Transverse colon (tissue), 4 donors: ENCODE measurements at regions not wholly inside any gene's neighbourhood (a gene's known extent, or its start where the extent isn't known, plus 50 kb on each side); places are given as distances from the start of the nearest gene placed in this dataset.

Source experiments
- DNase-seq: peaks from one replicate; pipeline ENCODE4 v3.0.0-alpha.2; 2019
- H3K27ac ChIP-seq, 4 donors: fragments of 200-600 bp; sonication (generic); 2 replicates each; pipeline ENCODE4 v1.5.1; 2016 to 2018; ENCODE audit warnings: inconsistent platforms in 4 of 4
- H3K27me3 ChIP-seq: fragments of 200-600 bp; sonication (generic); 2 replicates; pipeline ENCODE4 v1.5.1; 2017; ENCODE audit warnings: inconsistent platforms
- H3K36me3 ChIP-seq, 4 donors: fragments of 200-600 bp; sonication (generic); 2 replicates each; pipeline ENCODE4 v1.5.1; 2017 to 2019; ENCODE audit warnings: inconsistent platforms in 4 of 4
- H3K4me1 ChIP-seq, 4 donors: fragments of 200-600 bp; sonication (generic); 2 replicates each; pipeline ENCODE4 v1.5.1; 2017 to 2020; ENCODE audit warnings: inconsistent platforms in 4 of 4
- H3K4me3 ChIP-seq, 4 donors: fragments of 200-600 bp; sonication (generic); 1 replicate in 1 of 4; 2 replicates in 3 of 4; pipeline versions ENCODE4 v1.5.1 to v1.6.1; 2017 to 2019; ENCODE audit warnings: inconsistent platforms in 4 of 4
- H3K9me3 ChIP-seq, 2 donors: fragments of 200-600 bp; sonication (generic); 2 replicates each; pipeline ENCODE4 v1.5.1; 2017 to 2019; ENCODE audit warnings: inconsistent platforms in 2 of 2
- EP300 ChIP-seq: sonication (generic); formaldehyde crosslinking; IDR thresholded peaks from one replicate; pipeline ENCODE4 v1.6.1; 2017; ENCODE audit warnings: antibody characterized with exemption, low read depth
- POLR2A ChIP-seq: fragments of 450-650 bp; IDR thresholded peaks from one replicate; pipeline ENCODE4 v1.6.1; 2016; ENCODE audit warnings: antibody characterized with exemption, mild to moderate bottlenecking, moderate library complexity
- POLR2AphosphoS5 ChIP-seq, 3 donors: sonication (generic); formaldehyde crosslinking; IDR thresholded peaks; one replicate each; pipeline ENCODE4 v1.6.1; 2016; ENCODE audit warnings: antibody characterized with exemption in 3 of 3
- WGBS, 2 donors: methylation state at CpG; one replicate each; pipeline ENCODE4 v1.1.5; 2018; ENCODE audit warnings: low coverage in 1 of 2; 5-methylcytosine and 5-hydroxymethylcytosine counted together
- in situ Hi-C, 4 donors: fragments of 200-750 bp; cut with MboI; loops; one replicate each; pipeline versions ENCODE4 v1.15.0 to v1.15.1; 2017; ENCODE audit warnings: low sequenced_read_pairs in 3 of 4, low pct_ligation_motif_present in 1 of 4, low pct_unique_long_range_greater_than_20kb in 1 of 4
- intact Hi-C: fragments of 100-400 bp; cut with DNase I; formaldehyde crosslinking; loops from one replicate; pipeline ENCODE4 v1.15.1; 2023; ENCODE audit warnings: low total_unique reads
- TF ChIP-seq, protein P1 (sequence below), 5 experiments: fragments of 200-600 bp in 3 of 5; fragments of 450-650 bp in 2 of 5; sonication (generic) in 3 of 5; IDR thresholded peaks; 1 replicate in 2 of 5; 2 replicates in 3 of 5; pipeline ENCODE4 v1.5.1; 2016 to 2017; ENCODE audit warnings: antibody characterized with exemption in 5 of 5, inconsistent platforms in 3 of 5, mild to moderate bottlenecking in 2 of 5, moderate library complexity in 1 of 5

GRCh38 chr5:33319151-33319550 lies 121.6 kb upstream of the TARS1 start:
- intact Hi-C loops (no loop called here), in situ Hi-C loops (no loop called here)
- no peaks in the 10 kb centered on the region for H3K27me3 ChIP-seq
- no peaks in the 10 kb centered on the region for H3K36me3 ChIP-seq
- H3K27ac ChIP-seq: peak overlapping the region in 1 of 4 donors; percentile 82
- TF ChIP-seq, protein P1, sequence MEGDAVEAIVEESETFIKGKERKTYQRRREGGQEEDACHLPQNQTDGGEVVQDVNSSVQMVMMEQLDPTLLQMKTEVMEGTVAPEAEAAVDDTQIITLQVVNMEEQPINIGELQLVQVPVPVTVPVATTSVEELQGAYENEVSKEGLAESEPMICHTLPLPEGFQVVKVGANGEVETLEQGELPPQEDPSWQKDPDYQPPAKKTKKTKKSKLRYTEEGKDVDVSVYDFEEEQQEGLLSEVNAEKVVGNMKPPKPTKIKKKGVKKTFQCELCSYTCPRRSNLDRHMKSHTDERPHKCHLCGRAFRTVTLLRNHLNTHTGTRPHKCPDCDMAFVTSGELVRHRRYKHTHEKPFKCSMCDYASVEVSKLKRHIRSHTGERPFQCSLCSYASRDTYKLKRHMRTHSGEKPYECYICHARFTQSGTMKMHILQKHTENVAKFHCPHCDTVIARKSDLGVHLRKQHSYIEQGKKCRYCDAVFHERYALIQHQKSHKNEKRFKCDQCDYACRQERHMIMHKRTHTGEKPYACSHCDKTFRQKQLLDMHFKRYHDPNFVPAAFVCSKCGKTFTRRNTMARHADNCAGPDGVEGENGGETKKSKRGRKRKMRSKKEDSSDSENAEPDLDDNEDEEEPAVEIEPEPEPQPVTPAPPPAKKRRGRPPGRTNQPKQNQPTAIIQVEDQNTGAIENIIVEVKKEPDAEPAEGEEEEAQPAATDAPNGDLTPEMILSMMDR (IDR thresholded peaks at IDR 0.05): no peak
- TF ChIP-seq EP300 (no peak), POLR2AphosphoS5 (IDR thresholded peaks at IDR 0.05) (no peak), POLR2A (no peak)
- no peak for DNase-seq
- no peaks in the 10 kb centered on the region for H3K9me3 ChIP-seq
- WGBS, 2 donors: 72 to 83% methylated on average over 1 of the region's 1 CpG
- H3K4me3 ChIP-seq: no peak overlapping the region
- no peaks in the 10 kb centered on the region for H3K4me1 ChIP-seq

GRCh38 chr5:33319841-33320240 lies 120.9 kb upstream of the TARS1 start:
- no peaks in the 10 kb centered on the region for H3K36me3 ChIP-seq
- intact Hi-C loops (no loop called here), in situ Hi-C loops (no loop called here)
- TF ChIP-seq, protein P1 (IDR thresholded peaks at IDR 0.05): no peak
- no peak for TF ChIP-seq POLR2A
- TF ChIP-seq POLR2AphosphoS5 (IDR thresholded peaks at IDR 0.05): no peak
- no peak for TF ChIP-seq EP300
- no peaks in the 10 kb centered on the region for H3K9me3 ChIP-seq
- 50 to 89% methylated on average over 1 of the region's 1 CpG for WGBS, 2 donors
- no peak for DNase-seq
- H3K4me1 ChIP-seq: no peaks in the 10 kb centered on the region
- H3K27ac ChIP-seq: peak overlapping the region; percentile 1 to 82 (median 44)
- H3K4me3 ChIP-seq: no peak overlapping the region
- no peaks in the 10 kb centered on the region for H3K27me3 ChIP-seq

DNA sequence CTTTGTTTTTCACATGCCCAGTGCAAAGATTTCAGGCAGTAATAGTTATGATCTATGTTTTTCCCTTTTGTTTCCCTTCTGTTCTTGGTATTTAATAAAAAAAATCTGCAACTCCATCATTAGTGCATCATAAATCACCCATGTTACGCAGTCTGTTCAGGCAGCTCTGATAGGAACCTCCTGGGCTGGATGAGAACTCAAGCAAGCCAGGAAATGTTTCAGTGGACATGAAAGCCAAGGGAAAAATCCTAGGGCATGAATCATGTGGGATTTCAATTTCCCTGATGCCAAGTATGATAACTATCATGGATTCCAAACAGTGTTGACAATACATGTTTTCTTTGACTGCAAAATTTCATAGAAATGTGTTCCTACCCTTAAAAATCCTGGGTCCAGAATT lies 119.7 kb upstream of the TARS1 start:
- intact Hi-C loops (no loop called here), in situ Hi-C loops (no loop called here)
- DNase-seq: no peak
- no peaks in the 10 kb centered on the region for H3K9me3 ChIP-seq
- H3K27ac ChIP-seq: peak overlapping the region; percentile 33 to 82 (median 52)
- peak; percentile 58 to 83 (median 62) for TF ChIP-seq POLR2AphosphoS5 (IDR thresholded peaks at IDR 0.05)
- TF ChIP-seq EP300: no peak
- H3K27me3 ChIP-seq: no peaks in the 10 kb centered on the region
- H3K4me1 ChIP-seq: no peaks in the 10 kb centered on the region
- H3K4me3 ChIP-seq: no peak overlapping the region
- H3K36me3 ChIP-seq: no peaks in the 10 kb centered on the region
- WGBS, 2 donors: 61% methylated on average over 1 of the region's 1 CpG; no CpG with 5 or more reads in 1 of the 2 donors

DNA sequence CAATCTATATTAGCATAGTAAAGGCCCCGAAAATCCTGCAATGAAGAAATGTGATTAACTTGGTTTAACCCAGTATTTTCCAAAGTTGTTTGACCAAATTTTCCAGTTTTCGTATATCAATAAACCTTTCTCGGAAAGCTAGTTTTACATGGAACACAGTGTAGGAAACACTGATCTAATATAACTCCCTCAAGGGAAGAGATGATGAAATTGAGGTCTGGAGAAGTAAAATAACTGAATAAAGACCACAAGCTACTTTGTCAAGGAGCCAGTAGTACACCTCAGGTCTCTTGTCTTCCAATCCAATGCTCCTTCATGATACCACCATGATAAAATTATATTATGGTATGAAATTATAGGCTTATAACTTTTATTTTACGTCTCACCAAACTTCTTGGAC lies 118.1 kb upstream of the TARS1 start:
- Histone ChIP-seq H3K36me3 (no peaks in the 10 kb centered on the region), H3K27me3 (no peaks in the 10 kb centered on the region), H3K4me3 (no peak overlapping the region), H3K9me3 (no peaks in the 10 kb centered on the region), H3K27ac (peak overlapping the region in 2 of 4 donors; percentile 71 to 82), H3K4me1 (no peaks in the 10 kb centered on the region)
- 82 to 89% methylated on average over 4 of the region's 4 CpGs for WGBS, 2 donors
- no peak for DNase-seq
- no peak for TF ChIP-seq EP300
- no peak for TF ChIP-seq POLR2AphosphoS5 (IDR thresholded peaks at IDR 0.05)
- TF ChIP-seq, protein P1 (IDR thresholded peaks at IDR 0.05): no peak
- TF ChIP-seq POLR2A: no peak
- intact Hi-C loops (no loop called here), in situ Hi-C loops (no loop called here)

DNA sequence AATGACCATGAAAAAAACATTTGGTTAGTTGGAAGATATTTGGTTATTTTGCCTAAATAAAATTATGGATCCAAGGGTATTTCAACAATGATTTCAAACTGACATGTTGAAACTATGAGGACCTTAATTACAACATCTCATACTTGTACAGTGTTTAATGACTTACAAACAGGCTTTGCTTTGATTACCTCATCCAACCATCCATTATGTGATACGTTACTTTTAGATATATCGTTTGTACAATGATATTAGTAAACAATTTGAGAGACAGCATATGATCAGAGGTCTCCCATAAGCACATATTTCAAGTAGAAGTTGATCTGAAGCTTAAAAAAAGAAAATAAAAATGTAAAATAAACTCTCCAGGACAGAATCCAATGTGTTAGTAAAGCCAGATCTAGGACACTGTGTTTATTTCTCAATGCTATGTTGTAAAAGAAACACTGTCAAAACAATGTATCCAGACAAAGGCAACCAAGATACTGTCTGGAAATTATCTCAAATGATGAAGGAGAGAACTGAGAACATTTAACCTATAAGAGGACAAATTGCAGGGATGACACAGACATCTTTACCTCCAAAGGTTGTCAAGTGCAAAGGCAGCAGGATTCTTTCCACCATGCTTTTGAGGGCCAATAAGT lies 116.0 kb upstream of the TARS1 start:
- H3K27me3 ChIP-seq: no peaks in the 10 kb centered on the region
- no peak overlapping the region for H3K4me3 ChIP-seq
- WGBS, 2 donors: 64 to 68% methylated on average over 2 of the region's 2 CpGs
- TF ChIP-seq POLR2AphosphoS5 (IDR thresholded peaks at IDR 0.05): peak in 1 of 3 donors; percentile 31
- no peak for TF ChIP-seq POLR2A
- TF ChIP-seq, protein P1 (IDR thresholded peaks at IDR 0.05): no peak
- no peak for TF ChIP-seq EP300
- in situ Hi-C loops (no loop called here), intact Hi-C loops (no loop called here)
- H3K4me1 ChIP-seq: no peaks in the 10 kb centered on the region
- H3K9me3 ChIP-seq: no peaks in the 10 kb centered on the region
- peak overlapping the region in 3 of 4 donors; percentile 55 to 82 (median 57) for H3K27ac ChIP-seq
- DNase-seq: no peak
- no peaks in the 10 kb centered on the region for H3K36me3 ChIP-seq
